ENCODE measurements at regions not wholly inside any gene's neighbourhood (a gene's known extent, or its start where the extent isn't known, plus 50 kb on each side); places are given as distances from the start of the nearest gene placed in this dataset.
"Not testable (repeated sequence)": the region's sequence is repeated elsewhere in the genome, so short reads cannot be mapped to it uniquely, and the experiment has no call there.

- H3K4me3 ChIP-seq (ENCODE audit: low read length) = no peak overlapping the region
- TF ChIP-seq CTCF (IDR thresholded peaks at IDR 0.05; ENCODE audit: insufficient read depth, low read depth, low read length, missing control alignments) = no peak
- DNase-seq (ENCODE audit: low read depth) = no peak
Observed at GRCh38 chr10:60595852-60596251, 182.4 kb upstream of the CDK1 start.

GRCh38 chr10:60594476-60595051, 183.7 kb upstream of the CDK1 start:
- peak; percentile 32 for TF ChIP-seq CTCF (IDR thresholded peaks at IDR 0.05; ENCODE audit: insufficient read depth, low read depth, low read length, missing control alignments)
- H3K4me3 ChIP-seq (ENCODE audit: low read length) = no peak overlapping the region
- peak; percentile 66 for DNase-seq (ENCODE audit: low read depth)

- no peak for DNase-seq (ENCODE audit: low read depth)
- no peak overlapping the region for H3K4me3 ChIP-seq (ENCODE audit: low read length)
- no peak for TF ChIP-seq CTCF (IDR thresholded peaks at IDR 0.05; ENCODE audit: insufficient read depth, low read depth, low read length, missing control alignments)
Observed at GRCh38 chr10:60591119-60591518, 187.2 kb upstream of the CDK1 start.

- no peak for DNase-seq (ENCODE audit: low read depth)
- H3K4me3 ChIP-seq (ENCODE audit: low read length) = no peak overlapping the region
- TF ChIP-seq CTCF (IDR thresholded peaks at IDR 0.05; ENCODE audit: insufficient read depth, low read depth, low read length, missing control alignments) = no peak
Observed at GRCh38 chr10:60589376-60589775, 188.9 kb upstream of the CDK1 start.

GRCh38 chr10:60581782-60582181, 192.1 kb upstream of the ANK3 start:
- not testable (repeated sequence) for H3K4me3 ChIP-seq (ENCODE audit: low read length); DNase-seq (ENCODE audit: low read depth)

GRCh38 chr10:60578217-60578616, 188.5 kb upstream of the ANK3 start:
- TF ChIP-seq CTCF (IDR thresholded peaks at IDR 0.05; ENCODE audit: insufficient read depth, low read depth, low read length, missing control alignments) = no peak
- peak; percentile 53 for DNase-seq (ENCODE audit: low read depth)
- no peak overlapping the region for H3K4me3 ChIP-seq (ENCODE audit: low read length)

GRCh38 chr10:60576130-60577069, 186.7 kb upstream of the ANK3 start:
- no peak for TF ChIP-seq CTCF (IDR thresholded peaks at IDR 0.05; ENCODE audit: insufficient read depth, low read depth, low read length, missing control alignments)
- H3K4me3 ChIP-seq (ENCODE audit: low read length) = no peak overlapping the region
- no peak for DNase-seq (ENCODE audit: low read depth)

Measured in epithelial cell of esophagus (primary cell).